Neural crest cell (in vitro differentiated cells): ENCODE measurements at regions not wholly inside any gene's neighbourhood (a gene's known extent, or its start where the extent isn't known, plus 50 kb on each side); places are given as distances from the start of the nearest gene placed in this dataset.

ENCODE experiments used
- DNase-seq: peaks from one replicate; pipeline ENCODE4 v3.0.0; 2021; ENCODE audit warnings: low read depth, mixed read lengths, low spot score
- H3K27ac Mint-ChIP-seq: one replicate; pipeline ENCODE4 v1.8.0; 2021; ENCODE audit warnings: mild to moderate bottlenecking, mixed read lengths; ENCODE audit not compliant: unreplicated experiment
- H3K27me3 Mint-ChIP-seq: 2 replicates; pipeline ENCODE4 v1.8.0; 2021; ENCODE audit warnings: low read depth, mild to moderate bottlenecking, mixed read lengths
- H3K36me3 Mint-ChIP-seq: 2 replicates; pipeline ENCODE4 v1.8.0; 2021; ENCODE audit warnings: low read depth, mild to moderate bottlenecking, mixed read lengths
- H3K4me1 Mint-ChIP-seq: 2 replicates; pipeline ENCODE4 v1.8.0; 2021; ENCODE audit warnings: mixed read lengths
- H3K4me3 Mint-ChIP-seq: one replicate; pipeline ENCODE4 v1.8.0; 2021; ENCODE audit warnings: mild to moderate bottlenecking, mixed read lengths
- H3K9me3 Mint-ChIP-seq: 2 replicates; pipeline ENCODE4 v1.8.0; 2021; ENCODE audit warnings: mixed read lengths
- TF ChIP-seq, protein P1 (sequence below): fragments of 200-600 bp; sonication (generic); conservative IDR thresholded peaks from 2 replicates; pipeline ENCODE4 v1.5.0; 2021; ENCODE audit warnings: antibody characterized with exemption, mild to moderate bottlenecking

DNA sequence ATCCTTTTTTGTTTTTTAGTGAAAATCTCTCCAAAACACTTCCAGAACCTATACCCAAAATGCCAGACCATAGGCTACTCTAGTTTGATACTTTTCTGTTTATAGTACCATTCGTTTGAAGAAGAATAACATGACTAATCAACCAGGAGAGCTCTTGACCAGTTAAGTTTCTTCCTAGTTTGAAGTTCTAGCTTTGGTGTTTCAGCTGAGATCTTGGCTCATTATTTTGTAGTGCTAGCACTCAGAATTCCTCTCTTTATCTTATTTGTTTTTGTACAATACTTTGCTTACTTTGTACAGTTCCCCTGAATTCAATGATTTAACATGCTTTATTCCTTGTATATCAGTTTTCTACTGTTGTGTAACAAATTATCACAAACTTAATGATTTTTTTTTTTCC lies 911.6 kb downstream of the EFNA5 start:
- Mint-ChIP-seq H3K4me1 (no peaks in the 10 kb centered on the region), H3K27ac (no peak overlapping the region), H3K27me3 (no peaks in the 10 kb centered on the region), H3K4me3 (no peak overlapping the region), H3K36me3 (no peaks in the 10 kb centered on the region), H3K9me3 (no peaks in the 10 kb centered on the region)
- TF ChIP-seq, protein P1, sequence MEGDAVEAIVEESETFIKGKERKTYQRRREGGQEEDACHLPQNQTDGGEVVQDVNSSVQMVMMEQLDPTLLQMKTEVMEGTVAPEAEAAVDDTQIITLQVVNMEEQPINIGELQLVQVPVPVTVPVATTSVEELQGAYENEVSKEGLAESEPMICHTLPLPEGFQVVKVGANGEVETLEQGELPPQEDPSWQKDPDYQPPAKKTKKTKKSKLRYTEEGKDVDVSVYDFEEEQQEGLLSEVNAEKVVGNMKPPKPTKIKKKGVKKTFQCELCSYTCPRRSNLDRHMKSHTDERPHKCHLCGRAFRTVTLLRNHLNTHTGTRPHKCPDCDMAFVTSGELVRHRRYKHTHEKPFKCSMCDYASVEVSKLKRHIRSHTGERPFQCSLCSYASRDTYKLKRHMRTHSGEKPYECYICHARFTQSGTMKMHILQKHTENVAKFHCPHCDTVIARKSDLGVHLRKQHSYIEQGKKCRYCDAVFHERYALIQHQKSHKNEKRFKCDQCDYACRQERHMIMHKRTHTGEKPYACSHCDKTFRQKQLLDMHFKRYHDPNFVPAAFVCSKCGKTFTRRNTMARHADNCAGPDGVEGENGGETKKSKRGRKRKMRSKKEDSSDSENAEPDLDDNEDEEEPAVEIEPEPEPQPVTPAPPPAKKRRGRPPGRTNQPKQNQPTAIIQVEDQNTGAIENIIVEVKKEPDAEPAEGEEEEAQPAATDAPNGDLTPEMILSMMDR: no peak
- no peak for DNase-seq

DNA sequence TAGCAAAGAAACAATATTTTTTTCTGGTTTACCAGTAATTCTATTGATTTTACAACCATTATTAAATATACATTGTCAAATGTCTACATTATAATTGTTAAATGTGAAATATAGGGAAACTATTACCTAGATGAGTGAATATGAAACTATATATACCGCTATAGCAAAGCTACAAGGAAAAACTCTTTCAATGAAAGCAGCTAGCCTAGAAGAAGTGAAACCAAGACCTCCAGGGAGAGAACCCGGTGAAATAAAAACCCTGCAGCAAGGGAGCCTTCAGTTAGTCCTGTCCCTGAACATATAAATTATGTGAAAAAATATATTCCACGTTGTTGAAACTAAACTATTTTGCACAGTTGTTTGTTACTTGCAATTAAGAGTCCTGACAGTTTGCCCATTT lies 913.1 kb downstream of the EFNA5 start:
- Mint-ChIP-seq H3K4me3 (no peak overlapping the region), H3K4me1 (no peaks in the 10 kb centered on the region), H3K27me3 (no peaks in the 10 kb centered on the region), H3K9me3 (no peaks in the 10 kb centered on the region), H3K27ac (no peak overlapping the region), H3K36me3 (no peaks in the 10 kb centered on the region)
- no peak for DNase-seq
- TF ChIP-seq, protein P1: no peak

DNA sequence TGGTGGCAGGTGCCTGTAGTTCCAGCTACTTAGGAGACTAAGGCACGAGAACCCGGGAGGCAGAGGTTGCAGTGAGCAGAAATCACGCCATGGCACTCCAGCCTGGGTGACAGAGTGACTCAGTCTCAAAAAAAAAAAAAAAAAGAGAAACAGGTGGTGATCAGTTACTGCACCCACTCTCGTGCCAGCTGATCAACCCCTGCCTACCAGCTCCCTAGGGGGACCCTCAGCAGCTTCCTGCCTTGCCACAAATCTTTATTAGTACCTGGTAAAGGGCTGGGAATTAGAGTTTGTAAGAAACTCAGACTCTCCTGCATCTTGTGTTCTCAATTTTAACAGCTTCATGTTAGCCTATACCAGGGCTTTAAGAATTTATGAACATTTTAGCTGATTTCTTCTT lies 914.9 kb downstream of the EFNA5 start:
- no peaks in the 10 kb centered on the region for H3K4me1 Mint-ChIP-seq
- TF ChIP-seq, protein P1: no peak
- H3K9me3 Mint-ChIP-seq: no peaks in the 10 kb centered on the region
- no peak for DNase-seq
- no peak overlapping the region for H3K4me3 Mint-ChIP-seq
- no peaks in the 10 kb centered on the region for H3K36me3 Mint-ChIP-seq
- H3K27me3 Mint-ChIP-seq: no peaks in the 10 kb centered on the region
- no peak overlapping the region for H3K27ac Mint-ChIP-seq

DNA sequence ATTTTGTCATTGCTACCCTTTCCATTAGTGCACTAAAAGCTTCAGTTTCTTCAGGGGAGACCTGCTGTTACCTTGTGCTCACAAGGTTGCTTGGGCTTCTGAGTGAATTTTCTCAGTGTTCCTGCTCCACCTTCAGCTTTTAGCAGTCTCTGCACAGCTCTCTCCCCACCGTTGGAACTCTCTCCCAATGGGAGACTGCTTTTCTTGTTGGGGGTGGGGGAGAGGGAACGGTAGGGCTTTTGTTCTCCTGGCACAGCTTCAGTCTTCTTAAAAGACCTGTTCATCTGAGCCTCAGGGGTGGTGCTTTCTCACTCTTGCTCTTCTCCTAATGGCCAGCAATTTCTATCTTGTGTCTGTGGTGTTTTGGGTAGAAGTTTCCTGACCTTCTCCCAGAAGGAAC lies 915.7 kb downstream of the EFNA5 start:
- no peaks in the 10 kb centered on the region for H3K36me3 Mint-ChIP-seq
- no peak overlapping the region for H3K4me3 Mint-ChIP-seq
- no peaks in the 10 kb centered on the region for H3K27me3 Mint-ChIP-seq
- H3K9me3 Mint-ChIP-seq: no peaks in the 10 kb centered on the region
- DNase-seq: no peak
- no peaks in the 10 kb centered on the region for H3K4me1 Mint-ChIP-seq
- no peak overlapping the region for H3K27ac Mint-ChIP-seq
- TF ChIP-seq, protein P1: no peak

DNA sequence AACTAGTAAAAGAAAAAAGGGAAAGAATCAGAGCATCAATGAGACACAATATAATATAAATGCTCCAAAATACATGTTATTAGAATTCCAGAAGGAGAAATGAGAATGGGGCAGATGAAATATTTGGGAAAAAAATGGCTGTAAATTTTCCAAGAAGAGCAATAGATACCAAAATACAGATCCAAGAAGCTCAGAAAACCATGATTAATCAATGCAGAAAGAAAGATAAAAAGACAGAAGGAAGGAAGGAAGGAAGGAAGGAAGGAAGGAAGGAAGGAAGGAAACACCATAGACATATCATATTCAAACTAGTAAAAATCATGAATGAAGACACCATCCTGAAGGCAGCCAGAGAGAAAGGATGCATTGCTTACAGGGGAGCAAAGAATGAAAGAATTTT lies 920.9 kb downstream of the EFNA5 start:
- no peaks in the 10 kb centered on the region for H3K4me1 Mint-ChIP-seq
- no peaks in the 10 kb centered on the region for H3K36me3 Mint-ChIP-seq
- no peak overlapping the region for H3K4me3 Mint-ChIP-seq
- H3K9me3 Mint-ChIP-seq: peaks cover 3% of the 10 kb centered on the region
- TF ChIP-seq, protein P1: no peak
- no peaks in the 10 kb centered on the region for H3K27me3 Mint-ChIP-seq
- no peak for DNase-seq
- H3K27ac Mint-ChIP-seq: no peak overlapping the region

DNA sequence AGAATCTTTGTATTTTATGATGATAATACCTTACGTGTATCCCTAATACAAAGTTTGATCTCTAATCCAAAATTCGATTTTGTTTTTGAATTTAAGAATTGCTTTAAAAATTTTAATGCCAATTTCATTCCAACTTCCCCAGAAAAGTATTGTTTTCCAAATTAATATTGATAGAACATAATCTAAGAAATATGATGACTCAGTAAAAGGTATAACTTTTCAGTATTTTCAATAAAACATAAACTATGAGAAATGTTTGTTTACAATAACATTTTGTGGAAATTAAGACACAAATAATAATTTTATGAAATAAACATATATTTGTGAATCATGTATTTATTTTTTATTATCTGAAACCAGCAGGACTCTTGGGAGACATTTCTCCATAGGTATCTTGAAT lies 931.6 kb downstream of the EFNA5 start:
- Mint-ChIP-seq H3K9me3 (peaks cover 9% of the 10 kb centered on the region), H3K27ac (no peak overlapping the region), H3K4me3 (no peak overlapping the region), H3K36me3 (no peaks in the 10 kb centered on the region), H3K27me3 (no peaks in the 10 kb centered on the region), H3K4me1 (no peaks in the 10 kb centered on the region)
- TF ChIP-seq, protein P1: no peak
- no peak for DNase-seq
